Lung (tissue), 11 donors: ENCODE measurements at regions not wholly inside any gene's neighbourhood (a gene's known extent, or its start where the extent isn't known, plus 50 kb on each side); places are given as distances from the start of the nearest gene placed in this dataset.

Experiments used
- ATAC-seq: fragments of 200-7000 bp; cut with Tn5 transposase; one replicate; pipeline ENCODE4 v1.9.1; 2020; ENCODE audit warnings: moderate number of reproducible peaks; ENCODE audit not compliant: insufficient read depth, low FRiP score
- DNase-seq, 3 donors: peaks; one replicate each; pipeline ENCODE4 v3.0.0-alpha.2; 2013 to 2017
- H3K27ac ChIP-seq, 2 donors: one replicate each; pipeline ENCODE4 v1.5.1; 2013; ENCODE audit warnings: mild to moderate bottlenecking in 2 of 2, moderate library complexity in 2 of 2, control low read depth in 1 of 2, inconsistent platforms in 1 of 2, low read depth in 1 of 2, low read length in 1 of 2
- H3K27me3 ChIP-seq, 3 donors: one replicate each; pipeline ENCODE4 v1.5.1; 2013; ENCODE audit warnings: low read length in 2 of 3; ENCODE audit not compliant: control insufficient read depth in 3 of 3, insufficient read depth in 3 of 3
- H3K36me3 ChIP-seq, 4 donors: one replicate each; pipeline ENCODE4 v1.5.1; 2013; ENCODE audit warnings: low read length in 4 of 4, mild to moderate bottlenecking in 1 of 4, moderate library complexity in 1 of 4; ENCODE audit not compliant: control insufficient read depth in 4 of 4, insufficient read depth in 4 of 4
- H3K4me1 ChIP-seq, 5 donors: one replicate each; pipeline ENCODE4 v1.5.1; 2013; ENCODE audit warnings: low read length in 5 of 5, mild to moderate bottlenecking in 2 of 5, moderate library complexity in 1 of 5; ENCODE audit not compliant: control insufficient read depth in 5 of 5, insufficient read depth in 5 of 5
- H3K4me3 ChIP-seq: one replicate; pipeline ENCODE4 v1.5.1; 2013; ENCODE audit warnings: mild to moderate bottlenecking, control low read depth, moderate library complexity
- H3K9ac ChIP-seq, 2 donors: one replicate each; pipeline ENCODE4 v1.5.1; 2013; ENCODE audit warnings: low read length in 2 of 2, control low read depth in 1 of 2; ENCODE audit not compliant: insufficient read depth in 1 of 2
- H3K9me3 ChIP-seq, 4 donors: one replicate each; pipeline ENCODE4 v1.5.1; 2013; ENCODE audit warnings: low read length in 3 of 4, mild to moderate bottlenecking in 1 of 4, moderate library complexity in 1 of 4; ENCODE audit not compliant: control insufficient read depth in 4 of 4, insufficient read depth in 3 of 4
- CTCF ChIP-seq: IDR thresholded peaks from 2 replicates; pipeline ENCODE4 v1.5.1; 2012; ENCODE audit warnings: mild to moderate bottlenecking; ENCODE audit errors: control extremely low read depth, extremely low read depth
- whole genome bisulfite sequencing, 2 donors: extraction: QIAGEN DNeasy Blood & Tissue Kit; methylation state at CpG; one replicate each; pipeline ENCODE4 v1.1.7; 2013; 5-methylcytosine and 5-hydroxymethylcytosine counted together
- donor health status: control.
- donor health status: control.
- donor health status: Bipolar disorder and iron deficiency.
- donor health status: healthy.
- donor health status: DM: yes; HTN: yes; CAD: no.

GRCh38 chr4:188727746-188728145, 588.5 kb downstream of the TRIML1 start:
- 97 to 98% methylated on average over 1 of the region's 1 CpG for whole genome bisulfite sequencing, 2 donors
- H3K9ac ChIP-seq = no peak overlapping the region
- H3K4me1 ChIP-seq = no peaks in the 10 kb centered on the region
- H3K36me3 ChIP-seq = no peaks in the 10 kb centered on the region
- H3K27me3 ChIP-seq = no peaks in the 10 kb centered on the region
- no peak overlapping the region for H3K27ac ChIP-seq
- ATAC-seq = no peak
- H3K9me3 ChIP-seq = no peaks in the 10 kb centered on the region
- no peak for TF ChIP-seq CTCF
- no peak overlapping the region for H3K4me3 ChIP-seq
- DNase-seq = no peak

- no peak for TF ChIP-seq CTCF
- Histone ChIP-seq H3K9me3 (no peaks in the 10 kb centered on the region), H3K36me3 (no peaks in the 10 kb centered on the region), H3K4me1 (no peaks in the 10 kb centered on the region), H3K27me3 (no peaks in the 10 kb centered on the region), H3K4me3 (no peak overlapping the region), H3K9ac (no peak overlapping the region), H3K27ac (no peak overlapping the region)
- 44 to 54% methylated on average over 1 of the region's 1 CpG for WGBS, 2 donors
- DNase-seq (no peak), ATAC-seq (no peak)
Measured at GRCh38 chr4:188728359-188728758, 589.1 kb downstream of the TRIML1 start.

GRCh38 chr4:188732131-188732530, 592.9 kb downstream of the TRIML1 start:
- H3K4me1 ChIP-seq = no peaks in the 10 kb centered on the region
- DNase-seq = no peak
- no peak overlapping the region for H3K27ac ChIP-seq
- H3K9me3 ChIP-seq = no peaks in the 10 kb centered on the region
- H3K4me3 ChIP-seq = no peak overlapping the region
- no peak overlapping the region for H3K9ac ChIP-seq
- TF ChIP-seq CTCF = no peak
- 77 to 88% methylated on average over 3 of the region's 3 CpGs for WGBS, 2 donors
- no peaks in the 10 kb centered on the region for H3K36me3 ChIP-seq
- H3K27me3 ChIP-seq = no peaks in the 10 kb centered on the region
- ATAC-seq = no peak

- 90 to 94% methylated on average over 14 to 15 of the region's 15 CpGs for WGBS, 2 donors
- Histone ChIP-seq H3K9ac (no peak overlapping the region), H3K36me3 (no peaks in the 10 kb centered on the region), H3K4me1 (peaks cover 0 to 3% (median 0%) of the 10 kb centered on the region in 5 donors), H3K4me3 (no peak overlapping the region), H3K27me3 (no peaks in the 10 kb centered on the region), H3K9me3 (no peaks in the 10 kb centered on the region), H3K27ac (no peak overlapping the region)
- TF ChIP-seq CTCF = no peak
- DNase-seq (no peak), ATAC-seq (no peak)
Measured at GRCh38 chr4:188735082-188735481, 595.8 kb downstream of the TRIML1 start.
